Heart right ventricle (tissue), 16 donors: ENCODE measurements at regions not wholly inside any gene's neighbourhood (a gene's known extent, or its start where the extent isn't known, plus 50 kb on each side); places are given as distances from the start of the nearest gene placed in this dataset.
"Not testable (repeated sequence)": the region's sequence is repeated elsewhere in the genome, so short reads cannot be mapped to it uniquely, and the experiment has no call there.

ENCODE experiments used
- ATAC-seq, 8 donors: fragments of 200-7000 bp; cut with Tn5 transposase; one replicate each; pipeline ENCODE4 v1.9.1; 2020; ENCODE audit warnings: mild to moderate bottlenecking in 8 of 8, moderate library complexity in 8 of 8, moderate number of reproducible peaks in 1 of 8
- DNase-seq, 2 donors: peaks; one replicate each; pipeline ENCODE4 v3.0.0-alpha.2; 2020
- H3K27ac ChIP-seq, 10 donors: fragments of 200-600 bp; sonication (generic) in 2 of 10; one replicate each; pipeline versions ENCODE4 v1.5.0 to v1.8.0; 2020 to 2022; ENCODE audit warnings: mild to moderate bottlenecking in 3 of 10
- H3K27me3 ChIP-seq, 7 donors: fragments of 200-600 bp; one replicate each; pipeline ENCODE4 v1.8.0; 2021 to 2022; ENCODE audit warnings: mild to moderate bottlenecking in 2 of 7
- H3K36me3 ChIP-seq, 9 donors: fragments of 200-600 bp; sonication (generic) in 1 of 9; one replicate each; pipeline versions ENCODE4 v1.5.0 to v1.8.0; 2020 to 2022; ENCODE audit warnings: mild to moderate bottlenecking in 2 of 9
- H3K4me1 ChIP-seq, 9 donors: fragments of 200-600 bp; sonication (generic) in 1 of 9; one replicate each; pipeline versions ENCODE4 v1.5.0 to v1.8.0; 2020 to 2022; ENCODE audit warnings: mild to moderate bottlenecking in 4 of 9
- H3K4me3 ChIP-seq, 10 donors: fragments of 200-600 bp; sonication (generic) in 2 of 10; one replicate each; pipeline versions ENCODE4 v1.5.0 to v1.8.0; 2020 to 2022; ENCODE audit warnings: mild to moderate bottlenecking in 7 of 10, moderate library complexity in 2 of 10
- H3K9me3 ChIP-seq, 11 donors: fragments of 200-600 bp in 10 of 11; sonication (generic) in 2 of 11; one replicate each; pipeline versions ENCODE4 v1.5.0 to v1.8.0; 2013 to 2022; ENCODE audit warnings: mild to moderate bottlenecking in 2 of 11, control low read depth in 1 of 11, moderate library complexity in 1 of 11
- WGBS, 2 donors: extraction: QIAGEN DNeasy Blood & Tissue Kit; methylation state at CpG; one replicate each; pipeline ENCODE4 v1.1.7; 2013; ENCODE audit warnings: inconsistent platforms in 1 of 2; 5-methylcytosine and 5-hydroxymethylcytosine counted together
- intact Hi-C, 10 donors: fragments of 100-400 bp; cut with DNase I; formaldehyde crosslinking; loops; one replicate each; pipeline versions ENCODE4 v1.11.1 to v1.14.2; 2022
- TF ChIP-seq, protein P1 (sequence below), 9 donors: fragments of 200-600 bp; sonication (generic) in 2 of 9; IDR thresholded peaks; one replicate each; pipeline versions ENCODE4 v1.5.0 to v1.8.0; 2021 to 2022; ENCODE audit warnings: antibody characterized with exemption in 9 of 9, mild to moderate bottlenecking in 5 of 9, moderate library complexity in 1 of 9
- donor health status: Arrhythmogenic right ventricular cardiomyopathy.
- donor health status: ischemic (EF 13 %, LVEDD 7.1; RV severe dilation, severe dysfunction).
- donor health status: healthy with polysubstance abuse.
- donor health status: DM: no; HTN: yes; CAD: no.
- donor health status: DM: no; HTN: no; CAD: no.
- donor health status: ischemic (EF 25% LVEDD 6.9; RV normal size, moderate dysfunction).
- donor health status: ischemic (EF 25% LVEDD 5.7; RV mildly dilated, moderate dysfunction).
- donor health status: healthy.
- donor health status: DM: yes; HTN: yes; CAD: no.
- donor health status: Ischemic cardiomyopathy.
- donor health status: ischemic (EF 35%, LVEDD 5.7; RV mildly dilated, moderate dysfunction).
- donor health status: nonischemic (EF 11% LVEDD 7.7; RV severe dilation, severe dysfunction).
- donor health status: DM: yes; HTN: yes; CAD: no.
- donor health status: PGD.
- donor health status: ischemic (EF 29% LVEDD 5.4; RV normal size, mild dysfunction).
- donor health status: nonischemic (EF 23%, LVEDD 6.1; RV moderate dilation, normal function).

DNA sequence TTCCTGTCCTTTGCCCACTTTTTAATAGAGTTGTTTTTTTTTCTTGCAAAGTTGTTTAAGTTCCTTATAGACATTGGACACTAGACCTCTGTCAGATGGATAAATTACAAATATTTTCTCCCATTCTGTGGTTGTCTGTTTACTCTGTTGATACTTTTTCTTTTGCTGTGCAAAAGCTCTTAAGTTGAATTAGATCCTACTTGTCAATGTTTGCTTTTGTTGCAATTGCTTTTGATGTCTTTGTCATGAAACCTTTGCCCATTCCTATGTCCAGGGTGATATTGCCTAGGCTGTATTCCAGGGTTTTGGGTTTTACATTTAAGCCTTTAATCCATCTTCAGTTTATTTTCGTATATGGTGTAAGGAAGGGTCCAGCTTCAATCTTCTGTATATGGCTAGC, 76.9 kb upstream of the AGR3 start:
- no peak overlapping the region for H3K4me3 ChIP-seq
- H3K36me3 ChIP-seq = no peaks in the 10 kb centered on the region
- H3K9me3 ChIP-seq = peaks cover 0 to 12% (median 0%) of the 10 kb centered on the region in 11 donors
- no peaks in the 10 kb centered on the region for H3K27me3 ChIP-seq
- peaks cover 3 to 21% (median 8%) of the 10 kb centered on the region in 9 donors for H3K4me1 ChIP-seq
- H3K27ac ChIP-seq = no peak overlapping the region
- intact Hi-C loops = no loop called here
- ATAC-seq (no peak), DNase-seq (no peak)
- WGBS, 2 donors = 97 to 100% methylated on average over 1 of the region's 1 CpG
- TF ChIP-seq, protein P1, sequence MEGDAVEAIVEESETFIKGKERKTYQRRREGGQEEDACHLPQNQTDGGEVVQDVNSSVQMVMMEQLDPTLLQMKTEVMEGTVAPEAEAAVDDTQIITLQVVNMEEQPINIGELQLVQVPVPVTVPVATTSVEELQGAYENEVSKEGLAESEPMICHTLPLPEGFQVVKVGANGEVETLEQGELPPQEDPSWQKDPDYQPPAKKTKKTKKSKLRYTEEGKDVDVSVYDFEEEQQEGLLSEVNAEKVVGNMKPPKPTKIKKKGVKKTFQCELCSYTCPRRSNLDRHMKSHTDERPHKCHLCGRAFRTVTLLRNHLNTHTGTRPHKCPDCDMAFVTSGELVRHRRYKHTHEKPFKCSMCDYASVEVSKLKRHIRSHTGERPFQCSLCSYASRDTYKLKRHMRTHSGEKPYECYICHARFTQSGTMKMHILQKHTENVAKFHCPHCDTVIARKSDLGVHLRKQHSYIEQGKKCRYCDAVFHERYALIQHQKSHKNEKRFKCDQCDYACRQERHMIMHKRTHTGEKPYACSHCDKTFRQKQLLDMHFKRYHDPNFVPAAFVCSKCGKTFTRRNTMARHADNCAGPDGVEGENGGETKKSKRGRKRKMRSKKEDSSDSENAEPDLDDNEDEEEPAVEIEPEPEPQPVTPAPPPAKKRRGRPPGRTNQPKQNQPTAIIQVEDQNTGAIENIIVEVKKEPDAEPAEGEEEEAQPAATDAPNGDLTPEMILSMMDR (IDR thresholded peaks at IDR 0.05) = no peak

DNA sequence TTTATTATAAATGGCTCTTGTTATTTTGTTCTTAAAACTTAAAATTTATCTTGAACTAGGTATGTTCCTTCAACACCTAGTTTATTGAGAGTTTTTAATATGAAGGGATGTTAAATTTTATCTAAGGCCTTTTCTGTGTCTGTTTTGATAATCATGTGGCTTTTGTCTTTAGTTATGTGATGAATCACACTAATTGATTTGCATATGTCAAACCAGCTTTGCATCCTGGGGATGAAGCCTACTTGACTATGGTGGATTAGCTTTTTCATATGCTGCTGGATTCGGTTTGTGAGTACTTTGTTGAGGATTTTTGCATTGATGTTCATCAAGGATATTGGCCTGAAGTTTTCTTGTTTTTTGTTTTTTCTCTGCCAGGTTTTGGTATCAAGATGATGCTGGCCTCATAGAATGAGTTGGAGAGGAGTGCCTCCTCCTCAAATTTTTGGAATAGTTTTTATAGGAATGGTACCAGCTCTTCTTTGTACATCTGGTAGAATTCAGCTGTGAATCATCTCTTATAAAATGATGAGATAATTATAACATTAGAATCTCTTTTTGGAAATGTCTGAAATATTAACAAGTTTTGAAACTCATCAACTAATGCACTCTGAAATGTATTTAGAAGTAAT, 78.7 kb upstream of the AGR3 start:
- peaks cover 0 to 7% (median 0%) of the 10 kb centered on the region in 9 donors for H3K4me1 ChIP-seq
- H3K27ac ChIP-seq = no peak overlapping the region
- no peak overlapping the region for H3K4me3 ChIP-seq
- no peaks in the 10 kb centered on the region for H3K36me3 ChIP-seq
- intact Hi-C loops = no loop called here
- ATAC-seq (no peak), DNase-seq (no peak)
- TF ChIP-seq, protein P1 (IDR thresholded peaks at IDR 0.05) = no peak
- 90 to 93% methylated on average over 1 of the region's 1 CpG for WGBS, 2 donors
- no peaks in the 10 kb centered on the region for H3K27me3 ChIP-seq
- H3K9me3 ChIP-seq = peaks cover 0 to 12% (median 0%) of the 10 kb centered on the region in 11 donors

DNA sequence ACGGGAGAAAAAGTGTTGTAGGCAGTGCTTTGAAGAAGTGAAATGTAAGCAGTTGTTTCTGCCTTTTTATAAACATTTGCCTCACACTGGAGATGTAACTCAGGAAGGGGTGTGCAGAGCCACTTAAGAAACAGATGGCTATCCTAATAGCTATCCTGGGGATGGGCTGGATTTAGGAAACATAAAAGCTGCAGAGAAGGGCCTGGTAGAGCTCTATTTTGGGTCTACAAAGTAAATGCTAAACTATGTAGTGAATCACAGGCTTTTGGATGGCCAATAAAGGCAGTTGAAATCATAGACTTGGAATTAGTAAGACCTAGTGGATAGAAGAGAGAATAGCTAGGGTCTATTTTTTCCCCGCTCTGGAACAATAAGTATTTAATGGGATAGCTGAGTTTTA, 79.9 kb upstream of the AGR3 start:
- Histone ChIP-seq H3K4me3 (no peak overlapping the region), H3K9me3 (peaks cover 0 to 12% (median 0%) of the 10 kb centered on the region in 11 donors), H3K27me3 (no peaks in the 10 kb centered on the region), H3K4me1 (peaks cover 0 to 9% (median 0%) of the 10 kb centered on the region in 9 donors), H3K27ac (peak overlapping the region in 1 of 10 donors; percentile 2), H3K36me3 (no peaks in the 10 kb centered on the region)
- TF ChIP-seq, protein P1 (IDR thresholded peaks at IDR 0.05) = no peak
- ATAC-seq (peak in 1 of 8 donors; percentile 41), DNase-seq (no peak)
- 64 to 76% methylated on average over 2 of the region's 2 CpGs for WGBS, 2 donors
- intact Hi-C loops = no loop called here

DNA sequence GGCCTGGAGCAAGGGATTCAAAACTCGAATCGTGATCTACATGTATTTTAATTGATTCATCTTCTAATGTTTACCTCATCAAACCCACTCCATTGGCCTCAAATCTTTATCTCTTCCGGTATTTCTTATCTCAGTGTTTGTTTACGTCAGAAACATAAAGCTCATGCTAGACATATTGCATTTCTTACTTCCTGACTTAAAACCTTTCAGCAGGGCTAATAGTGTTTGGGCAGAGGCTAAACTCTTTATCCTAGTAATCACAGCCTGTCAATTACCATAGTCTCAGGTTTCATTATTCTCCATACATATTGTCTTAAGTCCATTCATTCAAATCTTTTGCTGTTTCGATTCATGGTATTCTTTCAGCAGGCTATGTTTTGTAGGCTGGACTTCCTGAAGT, 81.3 kb upstream of the AGR3 start:
- Histone ChIP-seq H3K4me1 (peaks cover 0 to 23% (median 5%) of the 10 kb centered on the region in 9 donors), H3K27me3 (no peaks in the 10 kb centered on the region), H3K9me3 (peaks cover 0 to 9% (median 0%) of the 10 kb centered on the region in 11 donors), H3K4me3 (no peak overlapping the region), H3K27ac (no peak overlapping the region), H3K36me3 (no peaks in the 10 kb centered on the region)
- DNase-seq (no peak), ATAC-seq (no peak)
- TF ChIP-seq, protein P1 (IDR thresholded peaks at IDR 0.05) = no peak
- intact Hi-C loops = no loop called here
- 82 to 83% methylated on average over 5 of the region's 5 CpGs for WGBS, 2 donors

DNA sequence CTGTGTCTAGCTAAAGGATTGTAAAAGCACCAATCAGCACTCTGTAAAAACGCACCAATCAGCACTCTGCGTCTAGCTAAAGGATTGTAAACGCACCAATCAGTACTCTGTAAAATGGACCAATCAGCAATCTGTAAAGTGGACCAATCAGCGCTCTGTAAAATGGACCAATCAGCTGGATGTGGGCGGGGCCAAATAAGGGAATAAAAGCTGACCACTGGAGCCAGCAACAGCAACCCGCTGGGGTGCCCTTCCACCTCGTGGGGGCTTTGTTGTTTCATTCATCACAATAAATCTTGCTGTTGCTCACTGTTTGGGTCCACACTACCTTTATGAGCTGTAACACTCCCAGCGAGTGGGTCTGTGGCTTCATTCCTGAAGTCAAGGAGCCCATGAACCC, 83.9 kb upstream of the AGR3 start:
- intact Hi-C loops, H3K27me3 ChIP-seq, H3K9me3 ChIP-seq, H3K36me3 ChIP-seq, H3K27ac ChIP-seq, ATAC-seq, DNase-seq, H3K4me3 ChIP-seq: not testable (repeated sequence)
- H3K4me1 ChIP-seq = peaks cover 0 to 31% (median 5%) of the 10 kb centered on the region in 9 donors
- 94 to 95% methylated on average over 8 of the region's 8 CpGs for WGBS, 2 donors
